Activated B cell treated with CpG ODN at 0.5 μM for 24 hours (primary cell): ENCODE measurements at regions not wholly inside any gene's neighbourhood (a gene's known extent, or its start where the extent isn't known, plus 50 kb on each side); places are given as distances from the start of the nearest gene placed in this dataset.

ENCODE experiments used
- ATAC-seq: fragments of 200-7000 bp; cut with Tn5 transposase; one replicate; pipeline ENCODE4 v1.10.0; 2021; ENCODE audit warnings: low read depth, mild to moderate bottlenecking, moderate library complexity
- CTCF ChIA-PET: fragments of 350-600 bp; sonication (Branson Sonifier 250); formaldehyde crosslinking; loops from one replicate; lab custom pipeline; 2021; ENCODE audit warnings: antibody characterized with exemption; lab: Charles Lee
- POLR2A ChIA-PET: fragments of 350-600 bp; sonication (Branson Sonifier 250); formaldehyde crosslinking; loops from one replicate; lab custom pipeline; 2021; ENCODE audit warnings: antibody characterized with exemption; lab: Charles Lee
- DNase-seq: peaks from one replicate; pipeline ENCODE4 v3.0.0; 2022
- H3K27ac Mint-ChIP-seq: one replicate; pipeline ENCODE4 v1.8.0; 2020; ENCODE audit warnings: mixed read lengths
- H3K27me3 Mint-ChIP-seq: one replicate; pipeline ENCODE4 v1.8.0; 2021; ENCODE audit warnings: mixed read lengths
- H3K36me3 Mint-ChIP-seq: one replicate; pipeline ENCODE4 v1.8.0; 2021; ENCODE audit warnings: low read depth, mixed read lengths
- H3K4me1 Mint-ChIP-seq: one replicate; pipeline ENCODE4 v1.8.0; 2021; ENCODE audit warnings: mixed read lengths
- H3K4me3 Mint-ChIP-seq: one replicate; pipeline ENCODE4 v1.8.0; 2020; ENCODE audit warnings: mild to moderate bottlenecking, mixed read lengths
- H3K9me3 Mint-ChIP-seq: one replicate; pipeline ENCODE4 v1.8.0; 2020; ENCODE audit warnings: mixed read lengths
- intact Hi-C: fragments of 100-400 bp; cut with micrococcal nuclease; formaldehyde crosslinking; loops from one replicate; pipeline ENCODE4 v1.15.1; 2024
- TF ChIP-seq, protein P1 (sequence below): fragments of 200-600 bp; IDR thresholded peaks from one replicate; pipeline ENCODE4 v1.8.0; 2022; ENCODE audit warnings: antibody characterized with exemption, mild to moderate bottlenecking

DNA sequence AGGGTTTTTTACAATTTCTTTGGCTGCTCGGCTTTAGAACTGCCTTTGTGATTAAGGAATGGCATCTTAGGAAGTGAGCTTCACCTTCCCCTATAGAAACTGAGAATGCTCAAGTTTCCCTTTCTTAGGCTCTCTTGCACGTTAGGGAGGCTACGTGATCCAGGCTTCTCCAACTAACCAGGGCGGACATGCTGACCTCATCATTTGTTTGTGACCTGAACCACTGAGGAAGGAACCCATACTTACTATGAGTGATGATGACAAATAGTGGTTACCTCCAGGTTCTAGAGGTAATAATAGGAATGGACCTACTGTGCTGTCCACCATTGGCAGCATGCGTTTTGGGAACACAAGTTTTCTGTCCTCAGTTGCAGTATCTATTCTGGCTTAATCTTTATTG lies 645.8 kb downstream of the C6orf118 start:
- ATAC-seq: no peak
- no peak for DNase-seq
- ChIA-PET POLR2A (no interaction called here), CTCF (no interaction called here)
- Mint-ChIP-seq H3K9me3 (peaks cover 8% of the 10 kb centered on the region), H3K4me3 (no peak overlapping the region), H3K27me3 (no peaks in the 10 kb centered on the region), H3K36me3 (no peaks in the 10 kb centered on the region), H3K27ac (no peak overlapping the region), H3K4me1 (no peaks in the 10 kb centered on the region)
- TF ChIP-seq, protein P1, sequence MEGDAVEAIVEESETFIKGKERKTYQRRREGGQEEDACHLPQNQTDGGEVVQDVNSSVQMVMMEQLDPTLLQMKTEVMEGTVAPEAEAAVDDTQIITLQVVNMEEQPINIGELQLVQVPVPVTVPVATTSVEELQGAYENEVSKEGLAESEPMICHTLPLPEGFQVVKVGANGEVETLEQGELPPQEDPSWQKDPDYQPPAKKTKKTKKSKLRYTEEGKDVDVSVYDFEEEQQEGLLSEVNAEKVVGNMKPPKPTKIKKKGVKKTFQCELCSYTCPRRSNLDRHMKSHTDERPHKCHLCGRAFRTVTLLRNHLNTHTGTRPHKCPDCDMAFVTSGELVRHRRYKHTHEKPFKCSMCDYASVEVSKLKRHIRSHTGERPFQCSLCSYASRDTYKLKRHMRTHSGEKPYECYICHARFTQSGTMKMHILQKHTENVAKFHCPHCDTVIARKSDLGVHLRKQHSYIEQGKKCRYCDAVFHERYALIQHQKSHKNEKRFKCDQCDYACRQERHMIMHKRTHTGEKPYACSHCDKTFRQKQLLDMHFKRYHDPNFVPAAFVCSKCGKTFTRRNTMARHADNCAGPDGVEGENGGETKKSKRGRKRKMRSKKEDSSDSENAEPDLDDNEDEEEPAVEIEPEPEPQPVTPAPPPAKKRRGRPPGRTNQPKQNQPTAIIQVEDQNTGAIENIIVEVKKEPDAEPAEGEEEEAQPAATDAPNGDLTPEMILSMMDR: no peak
- intact Hi-C loops: no loop called here

DNA sequence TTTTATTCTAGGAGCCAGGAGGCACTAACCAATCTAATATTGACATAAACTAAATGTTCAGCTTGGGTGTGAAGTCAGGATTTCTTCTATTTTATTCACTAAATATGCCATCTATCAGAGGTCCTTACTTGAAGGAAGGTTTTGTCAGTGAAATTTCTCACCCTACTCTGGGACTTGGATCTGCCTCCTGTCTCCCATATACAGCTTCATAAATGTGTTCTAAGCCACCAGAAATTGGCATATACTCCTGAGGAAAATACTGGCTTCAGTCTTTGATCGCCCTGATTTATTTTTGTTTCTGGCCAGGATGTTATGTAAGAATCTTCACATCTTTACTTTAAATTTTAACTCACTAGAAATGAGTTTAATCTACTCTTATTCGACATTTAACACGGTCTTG lies 647.7 kb downstream of the C6orf118 start:
- intact Hi-C loops: no loop called here
- CTCF ChIA-PET: no interaction called here
- Mint-ChIP-seq H3K9me3 (peaks cover 11% of the 10 kb centered on the region), H3K27ac (no peak overlapping the region), H3K36me3 (no peaks in the 10 kb centered on the region), H3K4me3 (no peak overlapping the region), H3K27me3 (no peaks in the 10 kb centered on the region), H3K4me1 (no peaks in the 10 kb centered on the region)
- DNase-seq (no peak), ATAC-seq (no peak)
- TF ChIP-seq, protein P1: no peak
- POLR2A ChIA-PET: no interaction called here

- TF ChIP-seq, protein P1: no peak
- Mint-ChIP-seq H3K36me3 (no peaks in the 10 kb centered on the region), H3K4me1 (no peaks in the 10 kb centered on the region), H3K9me3 (peaks cover 17% of the 10 kb centered on the region), H3K27me3 (no peaks in the 10 kb centered on the region), H3K4me3 (no peak overlapping the region), H3K27ac (no peak overlapping the region)
- CTCF ChIA-PET: no interaction called here
- no peak for ATAC-seq
- POLR2A ChIA-PET: no interaction called here
- intact Hi-C loops: no loop called here
- no peak for DNase-seq
Observed at GRCh38 chr6:164660781-164661180, 648.6 kb downstream of the C6orf118 start.

DNA sequence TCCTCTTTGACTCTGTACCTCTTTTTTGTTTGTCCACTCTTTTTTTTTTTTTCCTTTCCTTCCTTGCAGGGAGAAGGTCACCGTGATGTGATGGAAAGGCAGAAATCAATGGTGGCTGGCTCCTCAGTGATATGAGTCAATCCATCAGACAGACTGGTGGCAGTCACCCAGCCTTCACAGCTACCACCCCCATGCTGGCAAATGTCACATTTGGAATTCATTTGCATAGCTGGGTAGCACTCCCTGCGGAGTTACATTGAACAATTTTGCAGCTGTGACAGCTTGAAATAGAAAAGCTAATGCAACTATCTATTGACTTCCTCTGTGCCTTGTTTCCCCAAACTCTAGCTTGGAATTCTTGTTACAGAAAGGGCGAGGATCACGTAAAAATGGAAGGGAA lies 668.4 kb downstream of the C6orf118 start:
- H3K4me1 Mint-ChIP-seq: no peaks in the 10 kb centered on the region

GRCh38 chr6:164628302-164628931 lies 681.0 kb downstream of the C6orf118 start:
- intact Hi-C loops: no loop called here
- ChIA-PET CTCF (no interaction called here), POLR2A (no interaction called here)
- no peaks in the 10 kb centered on the region for H3K36me3 Mint-ChIP-seq
- no peaks in the 10 kb centered on the region for H3K4me1 Mint-ChIP-seq
- peaks cover 5% of the 10 kb centered on the region for H3K9me3 Mint-ChIP-seq
- H3K27me3 Mint-ChIP-seq: no peaks in the 10 kb centered on the region
- ATAC-seq: no peak
- DNase-seq: no peak
- no peak overlapping the region for H3K27ac Mint-ChIP-seq
- no peak overlapping the region for H3K4me3 Mint-ChIP-seq
- TF ChIP-seq, protein P1: no peak

More for the DNA sequence above, 668.4 kb downstream of the C6orf118 start:
- Mint-ChIP-seq H3K27me3 (no peaks in the 10 kb centered on the region), H3K27ac (no peak overlapping the region), H3K4me3 (no peak overlapping the region), H3K36me3 (no peaks in the 10 kb centered on the region), H3K9me3 (peaks cover 4% of the 10 kb centered on the region)
- ATAC-seq: no peak
- TF ChIP-seq, protein P1: no peak
- intact Hi-C loops: no loop called here
- ChIA-PET POLR2A (no interaction called here), CTCF (no interaction called here)
- DNase-seq: no peak
